Suprapubic skin (tissue), 4 donors: ENCODE measurements at regions not wholly inside any gene's neighbourhood (a gene's known extent, or its start where the extent isn't known, plus 50 kb on each side); places are given as distances from the start of the nearest gene placed in this dataset.
A peak's percentile ranks its signal among the peaks of the same experiment; 100 is the strongest.

Source experiments
- DNase-seq, 2 donors: peaks; one replicate each; pipeline ENCODE4 v3.0.0-alpha.2; 2019; ENCODE audit warnings: low spot score in 2 of 2
- H3K27ac ChIP-seq: fragments of 200-600 bp; sonication (generic); one replicate; pipeline ENCODE4 v1.5.1; 2019
- H3K27me3 ChIP-seq: fragments of 200-600 bp; sonication (generic); one replicate; pipeline ENCODE4 v1.5.1; 2019
- H3K36me3 ChIP-seq: fragments of 200-600 bp; sonication (generic); one replicate; pipeline ENCODE4 v1.5.1; 2019
- H3K4me1 ChIP-seq: fragments of 200-600 bp; sonication (generic); one replicate; pipeline ENCODE4 v1.5.1; 2019
- H3K4me3 ChIP-seq: fragments of 200-600 bp; sonication (generic); one replicate; pipeline ENCODE4 v1.5.1; 2019; ENCODE audit warnings: mild to moderate bottlenecking
- H3K9me3 ChIP-seq: fragments of 200-600 bp; sonication (generic); one replicate; pipeline ENCODE4 v1.5.1; 2019
- CTCF ChIP-seq, 2 donors: fragments of 200-600 bp in 1 of 2; fragments of 450-650 bp in 1 of 2; sonication (generic) in 1 of 2; IDR thresholded peaks; one replicate each; pipeline ENCODE4 v1.5.1; 2016 to 2019; ENCODE audit warnings: antibody characterized with exemption in 2 of 2, mild to moderate bottlenecking in 1 of 2, moderate library complexity in 1 of 2
- EP300 ChIP-seq: sonication (generic); formaldehyde crosslinking; IDR thresholded peaks from one replicate; pipeline ENCODE4 v1.6.1; 2017; ENCODE audit warnings: antibody characterized with exemption
- POLR2A ChIP-seq, 2 donors: fragments of 450-650 bp; IDR thresholded peaks; one replicate each; pipeline ENCODE4 v1.6.1; 2017; ENCODE audit warnings: antibody characterized with exemption in 2 of 2, mild to moderate bottlenecking in 2 of 2, moderate library complexity in 2 of 2
- POLR2AphosphoS5 ChIP-seq, 3 donors: sonication (generic); formaldehyde crosslinking; IDR thresholded peaks; one replicate each; pipeline ENCODE4 v1.6.1; 2017; ENCODE audit warnings: antibody characterized with exemption in 3 of 3
- WGBS: methylation state at CpG from one replicate; pipeline ENCODE4 v1.1.5; 2018; 5-methylcytosine and 5-hydroxymethylcytosine counted together

- DNase-seq, result no peak
- TF ChIP-seq POLR2AphosphoS5 (IDR thresholded peaks at IDR 0.05), result no peak
- no peak for TF ChIP-seq POLR2A (IDR thresholded peaks at IDR 0.05)
- no peak for TF ChIP-seq CTCF (IDR thresholded peaks at IDR 0.05)
- no peak for TF ChIP-seq EP300
- WGBS, result 94% methylated on average over 3 of the region's 3 CpGs
- H3K36me3 ChIP-seq, result no peaks in the 10 kb centered on the region
- no peak overlapping the region for H3K27ac ChIP-seq
- no peaks in the 10 kb centered on the region for H3K9me3 ChIP-seq
- no peaks in the 10 kb centered on the region for H3K27me3 ChIP-seq
- H3K4me1 ChIP-seq, result peaks cover 18% of the 10 kb centered on the region
- no peak overlapping the region for H3K4me3 ChIP-seq
Measured at GRCh38 chr11:8785457-8785856, 102.9 kb downstream of the RPL27A start.

GRCh38 chr11:8785998-8786397, 103.4 kb downstream of the RPL27A start:
- no peaks in the 10 kb centered on the region for H3K27me3 ChIP-seq
- H3K9me3 ChIP-seq, result no peaks in the 10 kb centered on the region
- H3K4me3 ChIP-seq, result no peak overlapping the region
- no peaks in the 10 kb centered on the region for H3K36me3 ChIP-seq
- H3K4me1 ChIP-seq, result peaks cover 20% of the 10 kb centered on the region
- no peak for TF ChIP-seq CTCF (IDR thresholded peaks at IDR 0.05)
- TF ChIP-seq POLR2A (IDR thresholded peaks at IDR 0.05), result no peak
- no peak for TF ChIP-seq EP300
- no peak for TF ChIP-seq POLR2AphosphoS5 (IDR thresholded peaks at IDR 0.05)
- no peak for DNase-seq
- WGBS, result 89% methylated on average over 2 of the region's 2 CpGs
- no peak overlapping the region for H3K27ac ChIP-seq

GRCh38 chr11:8786933-8787332, 104.3 kb downstream of the RPL27A start:
- 76% methylated on average over 1 of the region's 1 CpG for WGBS
- Histone ChIP-seq H3K9me3 (no peaks in the 10 kb centered on the region), H3K27ac (no peak overlapping the region), H3K36me3 (no peaks in the 10 kb centered on the region), H3K4me3 (no peak overlapping the region), H3K27me3 (no peaks in the 10 kb centered on the region), H3K4me1 (peaks cover 21% of the 10 kb centered on the region)
- DNase-seq, result no peak
- TF ChIP-seq CTCF (IDR thresholded peaks at IDR 0.05) (no peak), POLR2A (IDR thresholded peaks at IDR 0.05) (no peak), EP300 (no peak), POLR2AphosphoS5 (IDR thresholded peaks at IDR 0.05) (no peak)

- no peak overlapping the region for H3K27ac ChIP-seq
- 31% methylated on average over 7 of the region's 7 CpGs for WGBS
- TF ChIP-seq POLR2AphosphoS5 (IDR thresholded peaks at IDR 0.05) (no peak), POLR2A (IDR thresholded peaks at IDR 0.05) (no peak), CTCF (IDR thresholded peaks at IDR 0.05) (no peak), EP300 (no peak)
- peak in 1 of 2 donors; percentile 34 for DNase-seq
- H3K4me3 ChIP-seq, result no peak overlapping the region
- H3K27me3 ChIP-seq, result no peaks in the 10 kb centered on the region
- no peaks in the 10 kb centered on the region for H3K9me3 ChIP-seq
- peaks cover 21% of the 10 kb centered on the region for H3K4me1 ChIP-seq
- no peaks in the 10 kb centered on the region for H3K36me3 ChIP-seq
Measured at GRCh38 chr11:8787372-8787771, 104.8 kb downstream of the RPL27A start.

GRCh38 chr11:8788616-8789015, 106.0 kb downstream of the RPL27A start:
- Histone ChIP-seq H3K4me3 (no peak overlapping the region), H3K9me3 (no peaks in the 10 kb centered on the region), H3K4me1 (peaks cover 21% of the 10 kb centered on the region), H3K36me3 (no peaks in the 10 kb centered on the region), H3K27me3 (no peaks in the 10 kb centered on the region), H3K27ac (no peak overlapping the region)
- no peak for DNase-seq
- no peak for TF ChIP-seq POLR2A (IDR thresholded peaks at IDR 0.05)
- no peak for TF ChIP-seq EP300
- no peak for TF ChIP-seq POLR2AphosphoS5 (IDR thresholded peaks at IDR 0.05)
- TF ChIP-seq CTCF (IDR thresholded peaks at IDR 0.05), result no peak
- WGBS, result 81% methylated on average over 2 of the region's 2 CpGs
